SU-DHL-6 (cell line): ENCODE measurements at regions not wholly inside any gene's neighbourhood (a gene's known extent, or its start where the extent isn't known, plus 50 kb on each side); places are given as distances from the start of the nearest gene placed in this dataset.

Source experiments
- H2AFZ ChIP-seq: fragments of 200-600 bp; sonication (generic); 2 replicates; pipeline ENCODE4 v1.6.1; 2014; ENCODE audit warnings: low read depth, mild to moderate bottlenecking, moderate library complexity, mixed read lengths, antibody characterized with exemption, low read length; ENCODE audit not compliant: severe bottlenecking
- H3F3A ChIP-seq: fragments of 200-600 bp; shearing (Covaris generic); 2 replicates; pipeline ENCODE4 v1.6.0; 2016; ENCODE audit warnings: antibody characterized with exemption, mild to moderate bottlenecking; ENCODE audit not compliant: insufficient read depth
- H3K27ac ChIP-seq: fragments of 200-600 bp; sonication (generic); 2 replicates; pipeline ENCODE4 v1.5.1; 2016; ENCODE audit warnings: low read depth, mild to moderate bottlenecking, low read length, moderate library complexity, mixed read lengths
- H3K27me3 ChIP-seq: fragments of 200-600 bp; sonication (generic), shearing (Covaris generic); 2 replicates; pipeline ENCODE4 v1.6.0; 2014; ENCODE audit warnings: mild to moderate bottlenecking, low read length
- H3K36me3 ChIP-seq: fragments of 200-600 bp; sonication (generic); 2 replicates; pipeline ENCODE4 v1.6.1; 2014; ENCODE audit warnings: mild to moderate bottlenecking, low read length, mixed read lengths
- H3K4me2 ChIP-seq: fragments of 300-600, 200-600 bp; shearing (Covaris generic), sonication (generic); 2 replicates; pipeline ENCODE4 v1.6.0; 2014; ENCODE audit warnings: low read length, low read depth, mild to moderate bottlenecking; ENCODE audit not compliant: poor library complexity, severe bottlenecking
- H3K4me3 ChIP-seq: fragments of 200-600 bp; sonication (generic); 2 replicates; pipeline ENCODE4 v1.5.1; 2014; ENCODE audit warnings: antibody characterized with exemption, low read length, mild to moderate bottlenecking, mixed read lengths; ENCODE audit not compliant: insufficient read depth, poor library complexity, severe bottlenecking
- H3K79me2 ChIP-seq: fragments of 200-600 bp; sonication (generic); 2 replicates; pipeline ENCODE4 v1.6.1; 2014; ENCODE audit warnings: mild to moderate bottlenecking, low read length, moderate library complexity; ENCODE audit not compliant: insufficient read depth
- H3K9ac ChIP-seq: fragments of 200-600 bp; sonication (generic); 2 replicates; pipeline ENCODE4 v1.7.0; 2014; ENCODE audit warnings: mild to moderate bottlenecking, low read length
- H3K9me2 ChIP-seq: fragments of 200-600 bp; sonication (generic); replicated peaks from 2 replicates; pipeline ENCODE4 v1.6.1; 2014; ENCODE audit warnings: low read length; ENCODE audit not compliant: insufficient read depth
- H3K9me3 ChIP-seq: fragments of 200-600 bp; sonication (generic); 2 replicates; pipeline ENCODE4 v1.6.1; 2014; ENCODE audit warnings: low read length, mixed read lengths; ENCODE audit not compliant: insufficient read depth
- H4K20me1 ChIP-seq: fragments of 200-600 bp; sonication (generic); 2 replicates; pipeline ENCODE4 v1.6.1; 2014; ENCODE audit warnings: low read depth, mild to moderate bottlenecking, antibody characterized with exemption, low read length, moderate library complexity, mixed read lengths
- EZH2phosphoT487 ChIP-seq: fragments of 200-600 bp; sonication (generic), shearing (Covaris generic); conservative IDR thresholded peaks from 2 replicates; pipeline ENCODE4 v1.6.1; 2018; ENCODE audit warnings: mild to moderate bottlenecking, antibody characterized with exemption, low read length, moderate library complexity, mixed read lengths
- TF ChIP-seq, protein P1 (sequence below): fragments of 200-600 bp; sonication (generic); IDR thresholded peaks from one replicate; pipeline ENCODE4 v1.5.1; 2017; ENCODE audit warnings: antibody characterized with exemption, mild to moderate bottlenecking, low read length, moderate library complexity; ENCODE audit not compliant: insufficient read depth, poor library complexity, severe bottlenecking

DNA sequence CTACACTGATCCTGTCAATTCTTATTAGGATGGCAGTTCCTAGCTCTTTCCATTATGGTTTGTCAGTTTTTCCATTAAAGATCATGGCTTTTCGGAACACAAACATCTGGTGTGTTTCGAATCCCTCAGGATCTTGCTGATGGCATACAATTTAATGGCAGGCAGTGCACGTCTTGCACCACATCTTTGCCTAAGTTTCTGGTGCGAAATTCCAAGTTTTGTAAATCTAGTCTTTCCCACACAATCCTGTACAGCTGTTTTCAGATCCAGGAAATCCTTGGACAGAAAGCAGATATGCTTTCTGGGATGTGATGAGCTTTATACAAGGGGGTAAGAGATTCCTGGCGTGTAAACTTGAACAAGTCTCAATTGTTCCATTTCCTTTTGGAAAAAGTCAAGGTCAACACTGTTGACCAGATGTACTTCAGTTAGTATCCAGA, 224.3 kb upstream of the PHYHIPL start:
- H3K9ac ChIP-seq = 0 out of 2 replicates have a peak overlapping the region, but pooled peaks have one; percentile 42
- no peaks in the 10 kb centered on the region for H3K79me2 ChIP-seq
- H3K27me3 ChIP-seq = no peaks in the 10 kb centered on the region
- H2AFZ ChIP-seq = peak overlapping the region; percentile 98
- H3K9me2 ChIP-seq = no peaks in the 10 kb centered on the region
- no peaks in the 10 kb centered on the region for H3K9me3 ChIP-seq
- H3K4me3 ChIP-seq = no peak overlapping the region
- TF ChIP-seq, protein P1, sequence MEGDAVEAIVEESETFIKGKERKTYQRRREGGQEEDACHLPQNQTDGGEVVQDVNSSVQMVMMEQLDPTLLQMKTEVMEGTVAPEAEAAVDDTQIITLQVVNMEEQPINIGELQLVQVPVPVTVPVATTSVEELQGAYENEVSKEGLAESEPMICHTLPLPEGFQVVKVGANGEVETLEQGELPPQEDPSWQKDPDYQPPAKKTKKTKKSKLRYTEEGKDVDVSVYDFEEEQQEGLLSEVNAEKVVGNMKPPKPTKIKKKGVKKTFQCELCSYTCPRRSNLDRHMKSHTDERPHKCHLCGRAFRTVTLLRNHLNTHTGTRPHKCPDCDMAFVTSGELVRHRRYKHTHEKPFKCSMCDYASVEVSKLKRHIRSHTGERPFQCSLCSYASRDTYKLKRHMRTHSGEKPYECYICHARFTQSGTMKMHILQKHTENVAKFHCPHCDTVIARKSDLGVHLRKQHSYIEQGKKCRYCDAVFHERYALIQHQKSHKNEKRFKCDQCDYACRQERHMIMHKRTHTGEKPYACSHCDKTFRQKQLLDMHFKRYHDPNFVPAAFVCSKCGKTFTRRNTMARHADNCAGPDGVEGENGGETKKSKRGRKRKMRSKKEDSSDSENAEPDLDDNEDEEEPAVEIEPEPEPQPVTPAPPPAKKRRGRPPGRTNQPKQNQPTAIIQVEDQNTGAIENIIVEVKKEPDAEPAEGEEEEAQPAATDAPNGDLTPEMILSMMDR = no peak
- TF ChIP-seq EZH2phosphoT487 = no peak
- no peaks in the 10 kb centered on the region for H4K20me1 ChIP-seq
- no peak overlapping the region for H3K27ac ChIP-seq
- H3F3A ChIP-seq = no peaks in the 10 kb centered on the region
- H3K4me2 ChIP-seq = peak overlapping the region; percentile 33
- no peaks in the 10 kb centered on the region for H3K36me3 ChIP-seq

DNA sequence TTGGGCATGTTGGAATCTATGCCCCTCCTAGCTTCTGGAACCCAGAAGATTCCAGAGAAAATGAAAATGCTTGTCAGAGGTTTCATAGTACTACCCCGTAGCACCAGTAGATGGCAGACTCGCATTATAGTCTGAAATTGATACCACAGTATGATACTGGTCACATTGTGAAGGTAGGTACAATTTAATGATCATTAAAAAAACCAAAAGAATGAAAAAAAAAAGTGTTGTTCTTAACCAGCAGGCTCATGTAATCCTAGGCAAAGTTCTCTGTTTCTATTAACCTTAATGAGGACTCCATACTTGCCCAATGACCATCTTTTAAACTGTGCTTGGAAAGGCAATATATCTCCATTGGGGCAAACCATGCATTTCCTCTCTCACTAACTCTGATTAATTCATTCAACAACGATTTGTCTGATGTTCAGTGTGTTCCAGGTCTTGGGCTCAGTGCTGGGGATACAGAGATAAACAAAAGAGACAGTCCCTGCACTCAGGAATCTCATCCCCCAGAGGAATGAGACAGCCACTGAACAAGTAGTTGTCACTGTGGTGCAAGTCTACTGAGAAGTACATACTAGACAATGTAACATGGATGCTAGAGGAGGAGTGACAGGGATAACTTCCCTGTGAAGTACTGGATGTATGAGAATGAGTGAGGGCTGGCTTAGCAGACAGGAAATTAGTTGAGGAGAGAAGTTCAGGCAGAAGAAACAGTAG, 223.5 kb upstream of the PHYHIPL start:
- H3K9me2 ChIP-seq = no peaks in the 10 kb centered on the region

DNA sequence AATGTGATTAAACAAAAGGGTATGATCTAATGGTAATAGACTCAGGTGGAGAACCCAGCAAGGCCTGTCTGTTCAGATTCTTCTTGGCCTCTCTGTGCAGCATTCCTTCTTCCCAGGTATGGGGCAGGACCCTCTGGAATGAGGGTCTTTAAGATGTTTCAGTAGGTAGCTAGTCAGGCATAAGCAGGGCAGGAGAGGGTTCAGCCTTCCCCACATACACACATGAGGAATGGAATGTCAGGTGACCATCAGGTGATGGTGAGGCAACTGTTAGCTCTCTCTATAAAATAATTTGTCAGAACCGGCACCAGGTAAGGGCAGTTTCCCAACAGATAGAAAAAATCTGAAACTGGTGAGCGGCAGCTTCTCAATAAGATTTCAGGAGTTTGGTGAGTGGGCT, 222.3 kb upstream of the PHYHIPL start:
- H3K36me3 ChIP-seq = no peaks in the 10 kb centered on the region
- H3K9me3 ChIP-seq = no peaks in the 10 kb centered on the region
- H2AFZ ChIP-seq = peak overlapping the region; percentile 29

More for the DNA sequence above, 223.5 kb upstream of the PHYHIPL start:
- TF ChIP-seq, protein P1 = peak; percentile 81
- TF ChIP-seq EZH2phosphoT487 = no peak
- no peaks in the 10 kb centered on the region for H3K79me2 ChIP-seq
- peak overlapping the region; percentile 57 for H3K27ac ChIP-seq
- H3K27me3 ChIP-seq = no peaks in the 10 kb centered on the region
- H3K4me3 ChIP-seq = no peak overlapping the region
- no peaks in the 10 kb centered on the region for H3K9me3 ChIP-seq
- peak overlapping the region; percentile 98 for H2AFZ ChIP-seq
- peak overlapping the region; percentile 33 for H3K4me2 ChIP-seq
- H3F3A ChIP-seq = no peaks in the 10 kb centered on the region
- no peaks in the 10 kb centered on the region for H3K36me3 ChIP-seq
- H4K20me1 ChIP-seq = no peaks in the 10 kb centered on the region
- peak overlapping the region; percentile 42 for H3K9ac ChIP-seq

More for the DNA sequence above, 222.3 kb upstream of the PHYHIPL start:
- Histone ChIP-seq H3K4me3 (no peak overlapping the region), H3K27me3 (no peaks in the 10 kb centered on the region), H3F3A (no peaks in the 10 kb centered on the region), H4K20me1 (no peaks in the 10 kb centered on the region), H3K79me2 (no peaks in the 10 kb centered on the region), H3K9me2 (no peaks in the 10 kb centered on the region), H3K27ac (no peak overlapping the region), H3K4me2 (no peak overlapping the region), H3K9ac (no peak overlapping the region)
- TF ChIP-seq, protein P1 = no peak
- TF ChIP-seq EZH2phosphoT487 = no peak
